Transverse colon (tissue), 4 donors: ENCODE measurements at regions not wholly inside any gene's neighbourhood (a gene's known extent, or its start where the extent isn't known, plus 50 kb on each side); places are given as distances from the start of the nearest gene placed in this dataset.

Experiments used
- DNase-seq: peaks from one replicate; pipeline ENCODE4 v3.0.0-alpha.2; 2019
- H3K27ac ChIP-seq, 4 donors: fragments of 200-600 bp; sonication (generic); 2 replicates each; pipeline ENCODE4 v1.5.1; 2016 to 2018; ENCODE audit warnings: inconsistent platforms in 4 of 4
- H3K27me3 ChIP-seq: fragments of 200-600 bp; sonication (generic); 2 replicates; pipeline ENCODE4 v1.5.1; 2017; ENCODE audit warnings: inconsistent platforms
- H3K36me3 ChIP-seq, 4 donors: fragments of 200-600 bp; sonication (generic); 2 replicates each; pipeline ENCODE4 v1.5.1; 2017 to 2019; ENCODE audit warnings: inconsistent platforms in 4 of 4
- H3K4me1 ChIP-seq, 4 donors: fragments of 200-600 bp; sonication (generic); 2 replicates each; pipeline ENCODE4 v1.5.1; 2017 to 2020; ENCODE audit warnings: inconsistent platforms in 4 of 4
- H3K4me3 ChIP-seq, 4 donors: fragments of 200-600 bp; sonication (generic); 1 replicate in 1 of 4; 2 replicates in 3 of 4; pipeline versions ENCODE4 v1.5.1 to v1.6.1; 2017 to 2019; ENCODE audit warnings: inconsistent platforms in 4 of 4
- H3K9me3 ChIP-seq, 2 donors: fragments of 200-600 bp; sonication (generic); 2 replicates each; pipeline ENCODE4 v1.5.1; 2017 to 2019; ENCODE audit warnings: inconsistent platforms in 2 of 2
- EP300 ChIP-seq: sonication (generic); formaldehyde crosslinking; IDR thresholded peaks from one replicate; pipeline ENCODE4 v1.6.1; 2017; ENCODE audit warnings: antibody characterized with exemption, low read depth
- POLR2A ChIP-seq: fragments of 450-650 bp; IDR thresholded peaks from one replicate; pipeline ENCODE4 v1.6.1; 2016; ENCODE audit warnings: antibody characterized with exemption, mild to moderate bottlenecking, moderate library complexity
- POLR2AphosphoS5 ChIP-seq, 3 donors: sonication (generic); formaldehyde crosslinking; IDR thresholded peaks; one replicate each; pipeline ENCODE4 v1.6.1; 2016; ENCODE audit warnings: antibody characterized with exemption in 3 of 3
- WGBS, 2 donors: methylation state at CpG; one replicate each; pipeline ENCODE4 v1.1.5; 2018; ENCODE audit warnings: low coverage in 1 of 2; 5-methylcytosine and 5-hydroxymethylcytosine counted together
- in situ Hi-C, 4 donors: fragments of 200-750 bp; cut with MboI; loops; one replicate each; pipeline versions ENCODE4 v1.15.0 to v1.15.1; 2017; ENCODE audit warnings: low sequenced_read_pairs in 3 of 4, low pct_ligation_motif_present in 1 of 4, low pct_unique_long_range_greater_than_20kb in 1 of 4
- intact Hi-C: fragments of 100-400 bp; cut with DNase I; formaldehyde crosslinking; loops from one replicate; pipeline ENCODE4 v1.15.1; 2023; ENCODE audit warnings: low total_unique reads
- TF ChIP-seq, protein P1 (sequence below), 5 experiments: fragments of 200-600 bp in 3 of 5; fragments of 450-650 bp in 2 of 5; sonication (generic) in 3 of 5; IDR thresholded peaks; 1 replicate in 2 of 5; 2 replicates in 3 of 5; pipeline ENCODE4 v1.5.1; 2016 to 2017; ENCODE audit warnings: antibody characterized with exemption in 5 of 5, inconsistent platforms in 3 of 5, mild to moderate bottlenecking in 2 of 5, moderate library complexity in 1 of 5

DNA sequence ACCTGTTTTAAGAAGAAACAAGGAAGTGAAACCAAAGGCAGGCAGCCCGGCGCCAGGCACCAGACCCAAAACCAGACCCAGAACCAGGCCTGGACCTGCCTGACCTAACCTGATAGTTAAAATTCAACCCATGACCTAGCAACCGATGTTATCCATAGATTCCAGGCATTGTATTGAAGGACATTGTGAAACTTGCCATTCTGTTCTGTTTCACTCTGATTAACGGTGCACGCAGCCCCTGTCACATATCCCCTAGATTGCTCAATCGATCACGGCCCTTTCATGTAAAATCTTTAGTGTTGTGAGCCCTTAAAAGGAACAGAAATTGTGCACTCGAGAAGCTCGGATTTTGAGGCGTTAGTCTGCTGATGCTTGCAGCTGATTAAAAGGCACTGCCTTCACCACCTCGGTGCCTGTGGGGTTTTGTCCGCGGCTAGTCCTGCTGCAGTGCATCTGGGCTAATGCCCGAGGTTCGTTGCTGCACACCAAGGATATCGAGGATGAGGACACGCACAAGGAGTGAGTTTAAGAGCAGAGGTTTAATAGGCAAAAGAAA is 262.5 kb upstream of the TMEM132C start:
- in situ Hi-C loops (no loop called here), intact Hi-C loops (no loop called here)
- Histone ChIP-seq H3K27ac (no peak overlapping the region), H3K9me3 (no peaks in the 10 kb centered on the region), H3K4me3 (no peak overlapping the region), H3K36me3 (no peaks in the 10 kb centered on the region), H3K4me1 (no peaks in the 10 kb centered on the region), H3K27me3 (no peaks in the 10 kb centered on the region)
- TF ChIP-seq, protein P1, sequence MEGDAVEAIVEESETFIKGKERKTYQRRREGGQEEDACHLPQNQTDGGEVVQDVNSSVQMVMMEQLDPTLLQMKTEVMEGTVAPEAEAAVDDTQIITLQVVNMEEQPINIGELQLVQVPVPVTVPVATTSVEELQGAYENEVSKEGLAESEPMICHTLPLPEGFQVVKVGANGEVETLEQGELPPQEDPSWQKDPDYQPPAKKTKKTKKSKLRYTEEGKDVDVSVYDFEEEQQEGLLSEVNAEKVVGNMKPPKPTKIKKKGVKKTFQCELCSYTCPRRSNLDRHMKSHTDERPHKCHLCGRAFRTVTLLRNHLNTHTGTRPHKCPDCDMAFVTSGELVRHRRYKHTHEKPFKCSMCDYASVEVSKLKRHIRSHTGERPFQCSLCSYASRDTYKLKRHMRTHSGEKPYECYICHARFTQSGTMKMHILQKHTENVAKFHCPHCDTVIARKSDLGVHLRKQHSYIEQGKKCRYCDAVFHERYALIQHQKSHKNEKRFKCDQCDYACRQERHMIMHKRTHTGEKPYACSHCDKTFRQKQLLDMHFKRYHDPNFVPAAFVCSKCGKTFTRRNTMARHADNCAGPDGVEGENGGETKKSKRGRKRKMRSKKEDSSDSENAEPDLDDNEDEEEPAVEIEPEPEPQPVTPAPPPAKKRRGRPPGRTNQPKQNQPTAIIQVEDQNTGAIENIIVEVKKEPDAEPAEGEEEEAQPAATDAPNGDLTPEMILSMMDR (IDR thresholded peaks at IDR 0.05), result no peak
- TF ChIP-seq EP300 (no peak), POLR2A (no peak), POLR2AphosphoS5 (IDR thresholded peaks at IDR 0.05) (no peak)
- WGBS, 2 donors, result 89 to 94% methylated on average over 11 to 17 of the region's 17 CpGs
- DNase-seq, result no peak

DNA sequence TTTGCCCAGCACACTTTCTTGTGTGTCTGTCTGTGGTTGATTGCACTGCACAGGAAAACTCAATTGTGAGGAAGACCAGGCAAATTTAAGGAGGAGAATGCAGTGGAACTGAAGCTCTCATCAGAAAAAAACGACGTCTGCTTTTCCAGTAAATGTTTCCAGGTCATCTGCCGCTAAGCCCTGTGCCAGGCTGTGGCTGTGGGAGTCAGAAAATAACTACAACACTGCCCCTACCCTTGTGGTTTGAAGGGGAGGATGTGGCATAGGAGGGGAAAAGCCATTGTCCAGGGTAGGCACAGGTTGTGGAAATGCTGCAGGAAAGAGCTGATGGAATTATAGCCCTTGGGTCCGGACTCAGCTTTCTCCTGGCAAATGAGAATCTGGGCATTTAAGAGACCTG is 259.7 kb upstream of the TMEM132C start:
- in situ Hi-C loops (no loop called here), intact Hi-C loops (no loop called here)
- no peak for DNase-seq
- Histone ChIP-seq H3K27me3 (no peaks in the 10 kb centered on the region), H3K4me3 (no peak overlapping the region), H3K36me3 (no peaks in the 10 kb centered on the region), H3K27ac (no peak overlapping the region), H3K4me1 (peaks cover 0 to 6% (median 0%) of the 10 kb centered on the region in 4 donors), H3K9me3 (no peaks in the 10 kb centered on the region)
- TF ChIP-seq EP300 (no peak), POLR2AphosphoS5 (IDR thresholded peaks at IDR 0.05) (no peak), POLR2A (no peak)
- TF ChIP-seq, protein P1 (IDR thresholded peaks at IDR 0.05), result no peak
- WGBS, 2 donors, result 53 to 57% methylated on average over 4 of the region's 4 CpGs

- Histone ChIP-seq H3K36me3 (no peaks in the 10 kb centered on the region), H3K4me3 (no peak overlapping the region), H3K27me3 (no peaks in the 10 kb centered on the region), H3K27ac (no peak overlapping the region), H3K9me3 (no peaks in the 10 kb centered on the region), H3K4me1 (peaks cover 0 to 15% (median 0%) of the 10 kb centered on the region in 4 donors)
- no peak for DNase-seq
- 65 to 73% methylated on average over 2 to 3 of the region's 3 CpGs for WGBS, 2 donors
- intact Hi-C loops (no loop called here), in situ Hi-C loops (no loop called here)
- TF ChIP-seq POLR2A, result no peak
- TF ChIP-seq, protein P1 (IDR thresholded peaks at IDR 0.05), result no peak
- TF ChIP-seq POLR2AphosphoS5 (IDR thresholded peaks at IDR 0.05), result no peak
- no peak for TF ChIP-seq EP300
Observed at GRCh38 chr12:128008341-128008740, 258.6 kb upstream of the TMEM132C start.

DNA sequence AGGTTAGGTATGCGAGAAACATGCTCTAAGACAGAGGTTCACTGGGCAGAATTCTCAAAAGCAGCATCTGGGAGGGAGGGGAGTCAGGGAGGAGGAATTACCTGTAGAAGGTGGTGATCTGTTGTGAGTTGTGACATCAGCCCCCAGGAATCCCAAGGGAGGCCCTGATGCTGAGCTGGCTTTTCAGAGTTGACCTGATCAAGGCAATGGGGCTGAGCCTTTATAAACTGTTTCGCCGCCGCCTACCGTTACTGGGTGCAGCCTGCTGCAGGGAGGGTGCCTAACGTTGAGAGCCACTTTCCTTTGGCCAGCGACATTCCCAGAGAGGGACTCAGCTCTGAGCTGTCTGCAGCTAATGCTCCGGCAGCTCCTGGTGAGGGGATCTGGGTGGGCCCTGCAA is 257.9 kb upstream of the TMEM132C start:
- DNase-seq, result no peak
- H3K27ac ChIP-seq, result no peak overlapping the region
- no peak for TF ChIP-seq POLR2AphosphoS5 (IDR thresholded peaks at IDR 0.05)
- TF ChIP-seq, protein P1 (IDR thresholded peaks at IDR 0.05), result no peak
- TF ChIP-seq POLR2A, result no peak
- no peak for TF ChIP-seq EP300
- in situ Hi-C loops (no loop called here), intact Hi-C loops (no loop called here)
- no peaks in the 10 kb centered on the region for H3K27me3 ChIP-seq
- WGBS, 2 donors, result 78 to 100% methylated on average over 1 to 8 of the region's 8 CpGs
- no peaks in the 10 kb centered on the region for H3K9me3 ChIP-seq
- H3K4me3 ChIP-seq, result no peak overlapping the region
- no peaks in the 10 kb centered on the region for H3K36me3 ChIP-seq
- peaks cover 0 to 17% (median 1%) of the 10 kb centered on the region in 4 donors for H3K4me1 ChIP-seq
